Posterior cingulate gyrus (tissue), 11 donors: ENCODE measurements at regions not wholly inside any gene's neighbourhood (a gene's known extent, or its start where the extent isn't known, plus 50 kb on each side); places are given as distances from the start of the nearest gene placed in this dataset.

Experiments used
- DNase-seq, 10 donors: peaks; one replicate each; pipeline versions ENCODE4 v3.0.0 to v3.0.0-alpha.2; 2020 to 2021; ENCODE audit warnings: mixed read lengths in 3 of 10
- intact Hi-C: fragments of 100-400 bp; cut with DNase I; formaldehyde crosslinking; loops from one replicate; pipeline ENCODE4 v1.15.1; 2023

DNA sequence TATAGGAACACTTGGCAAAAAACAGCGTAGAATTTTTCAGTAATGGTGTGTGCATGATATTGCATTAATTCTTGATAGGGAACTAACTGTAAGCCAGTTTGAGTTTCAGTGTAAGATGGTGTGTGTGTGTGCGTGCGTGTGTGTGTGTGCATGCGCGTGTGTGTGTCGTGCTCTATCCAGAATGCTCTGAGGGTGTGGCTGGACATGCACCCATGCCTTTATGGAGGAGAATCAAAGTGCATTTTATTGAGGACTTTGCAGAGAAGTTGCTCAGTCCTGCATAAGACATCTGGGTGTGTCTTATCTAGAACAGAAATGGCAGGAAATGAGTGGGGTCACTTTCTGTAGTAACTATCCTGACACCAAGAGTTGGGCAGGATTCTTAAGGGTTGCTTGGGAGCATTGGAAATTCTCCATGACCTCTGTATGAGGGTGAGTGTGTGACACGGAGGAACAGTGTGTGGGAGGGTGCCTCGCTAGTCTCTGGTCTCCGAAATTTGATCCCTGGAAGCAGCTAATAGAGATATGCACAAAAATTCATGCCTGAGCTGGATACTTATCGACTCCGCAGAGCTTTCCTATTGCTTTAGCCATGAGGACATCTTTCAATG lies 252.2 kb downstream of the TSHZ3 start:
- no peak for DNase-seq
- intact Hi-C loops, result no loop called here

DNA sequence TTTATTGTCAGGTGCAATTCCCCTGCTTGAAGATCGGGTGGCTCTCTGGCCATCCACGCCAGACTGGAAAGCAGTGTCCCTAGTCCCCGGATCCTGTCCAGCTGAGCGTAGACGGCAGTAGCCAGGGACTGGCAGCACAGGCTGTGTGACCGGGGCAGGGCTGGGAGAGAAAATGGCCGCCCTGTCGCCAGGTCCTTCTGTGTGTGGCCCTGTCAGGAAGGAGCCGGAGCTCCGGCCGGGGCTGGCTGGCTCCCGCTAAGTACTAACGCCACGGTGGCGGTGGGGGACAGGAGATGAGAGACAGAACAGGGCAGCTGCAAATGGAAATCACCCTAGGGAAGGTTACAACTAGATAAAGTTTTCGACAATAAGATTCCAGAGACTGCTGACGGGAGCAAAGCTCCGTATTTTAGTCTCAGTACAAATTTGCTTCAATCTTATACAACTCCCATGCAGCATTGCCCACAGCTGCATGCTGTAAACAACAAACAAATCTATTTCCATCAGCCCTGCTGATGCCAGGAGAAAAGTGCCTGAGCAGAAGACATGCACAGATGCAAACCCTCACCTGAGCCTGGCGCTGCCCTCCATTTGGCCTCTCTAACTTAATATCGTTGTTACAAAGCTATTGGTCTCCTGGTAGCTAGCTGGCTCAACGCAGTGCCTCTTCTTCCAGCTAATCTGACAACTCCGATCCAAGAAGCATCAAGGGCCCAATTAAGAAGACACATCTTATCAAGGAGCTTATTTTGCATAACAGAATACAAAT lies 253.0 kb downstream of the TSHZ3 start:
- no peak for DNase-seq
- intact Hi-C loops, result no loop called here

DNA sequence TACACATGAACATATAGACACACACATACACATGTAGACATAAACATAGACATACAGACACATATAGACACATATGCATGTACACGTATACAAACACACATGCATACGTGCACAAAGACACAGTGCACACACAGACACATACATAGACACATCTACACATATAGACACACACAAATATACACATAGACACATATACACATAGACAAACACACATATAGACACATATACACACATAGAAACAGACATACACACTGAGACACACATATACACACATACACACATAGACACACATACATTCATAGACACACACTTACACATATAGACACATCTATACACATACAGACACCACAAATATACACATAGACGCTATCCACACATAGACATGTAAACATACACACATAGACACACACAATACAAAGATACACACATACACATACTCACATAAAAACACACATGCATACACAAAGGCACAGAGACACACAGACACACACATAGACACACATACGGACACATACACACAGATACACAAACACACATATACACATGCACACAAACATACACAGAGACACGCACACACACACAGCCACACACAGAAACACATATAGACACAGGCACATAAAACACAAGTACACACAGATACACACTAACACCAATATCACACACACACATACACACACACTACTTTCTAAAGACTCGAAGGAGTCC lies 254.0 kb downstream of the TSHZ3 start:
- DNase-seq, result no peak
- intact Hi-C loops, result no loop called here

DNA sequence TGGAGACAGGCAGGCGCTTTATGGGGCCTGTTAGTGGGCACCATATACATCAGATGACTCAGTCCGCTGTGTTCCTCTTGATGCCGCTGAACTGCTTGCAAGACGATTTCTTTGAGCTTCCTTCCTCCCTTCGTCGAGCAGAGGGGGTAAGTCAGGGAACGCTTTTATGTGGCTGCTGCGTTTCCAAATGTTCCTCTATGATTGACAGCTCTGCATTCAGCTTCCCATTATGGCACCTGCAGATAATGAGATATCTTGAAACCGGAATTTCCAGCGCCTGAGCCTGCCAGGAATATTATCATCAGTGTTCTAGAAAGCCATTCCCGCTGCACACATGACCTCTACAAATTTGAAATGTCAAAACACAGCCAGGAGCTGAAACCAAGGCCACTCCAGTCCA lies 257.0 kb downstream of the TSHZ3 start:
- intact Hi-C loops, result no loop called here
- DNase-seq, result no peak

DNA sequence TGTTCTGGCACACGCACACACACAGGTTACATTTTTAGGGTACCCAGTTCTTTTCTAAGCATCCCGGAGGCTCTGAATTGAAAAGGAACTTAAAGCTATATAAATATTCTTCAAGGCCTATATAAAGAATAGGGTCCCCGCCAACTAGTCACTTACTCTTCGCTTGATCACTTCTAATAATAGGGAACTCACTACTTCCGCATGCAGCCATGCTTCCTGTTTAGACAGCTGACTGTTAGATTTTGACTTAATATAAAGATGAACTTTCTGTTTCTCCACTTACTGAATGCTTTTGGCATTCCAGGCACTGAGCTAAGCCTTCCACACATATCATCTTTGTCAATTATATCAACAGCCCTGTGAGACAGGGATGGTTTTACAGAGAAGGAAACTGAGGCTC lies 259.6 kb downstream of the TSHZ3 start:
- no peak for DNase-seq
- intact Hi-C loops, result no loop called here

DNA sequence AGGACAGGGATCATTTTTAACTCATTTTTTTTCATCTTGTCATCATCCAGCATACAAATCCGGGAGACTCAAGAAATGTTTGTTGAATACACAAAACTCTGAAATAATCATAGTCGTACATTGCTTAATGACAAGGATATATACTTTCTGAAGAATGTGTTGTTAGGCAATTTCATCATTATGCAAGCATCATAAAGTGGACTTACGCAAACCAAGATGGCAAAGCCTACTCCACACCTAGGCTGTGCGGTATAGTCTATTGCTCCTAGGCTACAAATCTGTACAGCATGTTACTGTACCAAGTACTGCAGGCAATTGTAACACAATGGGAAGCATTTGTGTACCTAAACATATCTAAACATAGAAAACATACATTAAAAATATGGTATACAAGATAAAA lies 264.1 kb downstream of the TSHZ3 start:
- DNase-seq, result no peak
- intact Hi-C loops, result no loop called here

DNA sequence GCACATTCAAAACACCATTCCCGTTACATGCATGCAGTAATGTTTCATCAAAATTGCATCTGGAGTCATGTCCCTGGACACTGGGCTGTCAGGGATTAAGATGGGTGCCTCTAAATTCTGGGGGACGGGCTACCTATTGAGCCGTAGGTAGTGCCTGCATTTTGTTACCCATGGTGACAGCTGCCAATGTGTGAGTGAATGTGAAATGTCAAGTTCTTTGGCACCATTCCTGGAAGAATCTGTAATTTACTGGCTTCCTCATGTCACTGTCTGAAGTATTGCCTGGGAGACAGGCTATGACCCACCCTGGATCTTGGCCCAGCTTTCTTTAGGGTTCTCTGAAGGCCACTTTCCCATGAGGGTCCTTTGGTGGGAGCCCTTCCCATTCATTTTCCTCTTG lies 266.1 kb downstream of the TSHZ3 start:
- intact Hi-C loops, result no loop called here
- DNase-seq, result no peak

DNA sequence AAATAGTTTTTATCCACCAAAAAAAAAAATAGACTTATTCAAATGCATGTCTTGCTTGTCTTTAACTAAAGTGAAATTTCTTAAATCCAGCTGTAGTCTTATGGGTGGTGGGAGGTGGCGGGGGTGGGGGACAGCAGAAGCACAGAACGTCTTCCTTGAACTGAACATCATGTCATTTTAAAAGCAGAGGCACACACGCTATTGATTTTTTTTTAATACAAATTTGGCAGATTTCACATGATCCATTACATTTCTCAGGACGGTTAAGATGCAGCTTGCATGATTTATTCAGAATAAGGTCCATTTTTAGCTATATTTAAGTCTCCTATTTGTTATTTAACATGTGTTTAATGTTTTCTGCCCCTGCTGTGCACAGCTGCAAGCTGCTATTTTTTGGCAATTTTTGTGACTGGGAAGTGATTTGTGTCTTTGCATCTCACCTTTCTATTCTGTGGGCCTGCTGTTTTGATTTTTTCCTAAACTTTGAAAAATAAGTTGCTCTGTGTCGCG lies 274.0 kb downstream of the TSHZ3 start:
- no peak for DNase-seq
- intact Hi-C loops, result no loop called here

DNA sequence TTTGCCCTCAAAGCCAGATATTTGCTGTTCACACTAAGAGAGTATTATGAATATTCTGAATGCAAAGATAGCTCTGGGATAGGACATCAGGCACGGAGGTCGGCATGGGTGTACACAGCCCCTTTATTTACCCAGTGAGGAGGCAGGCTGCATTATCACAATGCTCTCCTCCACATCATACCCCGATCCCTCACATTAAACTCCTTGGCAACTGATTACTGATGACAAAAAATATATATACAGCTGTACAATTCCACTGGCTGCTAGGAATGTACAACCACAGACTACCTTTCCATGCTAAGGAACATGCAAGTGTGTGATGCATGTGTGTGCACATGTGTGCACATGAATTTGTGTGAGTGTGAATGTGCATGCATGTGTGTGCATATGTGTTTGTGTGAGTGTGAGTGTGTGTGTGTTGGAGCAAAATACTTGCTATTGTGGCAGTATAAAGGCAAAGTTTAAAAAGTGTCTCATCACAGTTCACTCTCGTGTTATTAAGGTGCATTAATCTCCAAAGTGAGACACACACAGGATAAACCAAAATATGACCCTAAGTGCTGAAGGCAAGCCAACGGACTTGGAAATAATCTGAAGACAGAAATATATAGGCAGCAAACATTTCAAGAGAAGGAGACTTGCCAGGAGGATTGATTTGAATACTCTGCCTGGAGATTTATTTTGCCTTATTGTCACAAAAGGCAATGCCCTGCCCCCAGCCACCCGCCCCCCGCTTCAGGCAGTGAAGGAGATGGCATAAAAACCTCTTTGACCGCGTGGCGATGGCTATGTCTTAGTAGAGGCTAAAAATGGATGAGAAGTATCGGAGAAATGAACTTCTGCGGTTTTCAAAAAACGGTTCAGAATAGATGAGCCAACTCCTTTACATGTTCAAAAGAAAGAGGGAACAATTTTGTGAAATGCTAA lies 274.8 kb downstream of the TSHZ3 start:
- intact Hi-C loops, result no loop called here
- DNase-seq, result no peak

DNA sequence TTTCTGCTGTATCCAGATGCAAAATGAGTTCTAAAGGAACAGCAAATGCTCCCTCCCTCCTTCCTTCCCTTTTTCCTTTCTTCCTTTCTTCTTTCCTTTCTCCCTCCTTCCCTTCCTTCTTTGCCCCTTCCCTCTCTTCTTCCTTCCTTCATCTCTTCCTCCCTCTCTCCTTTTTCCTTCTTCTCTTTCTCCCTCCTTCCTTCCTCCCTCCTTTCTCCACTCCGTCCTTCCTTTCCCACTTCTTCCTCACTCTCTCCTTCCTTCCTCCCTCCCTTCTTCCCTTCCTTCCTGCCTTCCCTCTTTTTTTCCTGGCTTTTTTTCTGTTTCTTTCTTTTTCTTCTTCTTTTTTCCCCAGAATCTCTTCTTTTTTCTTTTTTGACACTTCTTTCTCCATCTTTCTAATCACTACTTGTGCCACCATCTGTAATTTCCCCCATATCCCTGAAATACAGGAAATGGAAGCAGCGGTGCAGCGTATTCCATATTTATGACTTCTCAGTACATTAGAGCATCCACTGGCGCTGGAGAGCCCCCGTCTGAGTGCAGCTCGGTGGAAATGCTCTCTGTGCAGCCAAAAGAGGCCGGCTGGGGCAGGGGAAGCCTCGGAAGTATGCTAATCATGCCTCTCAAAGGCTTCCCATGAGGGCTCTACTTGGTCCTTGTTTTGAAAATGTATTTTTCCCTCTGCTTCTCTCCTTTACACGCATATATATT lies 275.6 kb downstream of the TSHZ3 start:
- intact Hi-C loops, result no loop called here
- no peak for DNase-seq

DNA sequence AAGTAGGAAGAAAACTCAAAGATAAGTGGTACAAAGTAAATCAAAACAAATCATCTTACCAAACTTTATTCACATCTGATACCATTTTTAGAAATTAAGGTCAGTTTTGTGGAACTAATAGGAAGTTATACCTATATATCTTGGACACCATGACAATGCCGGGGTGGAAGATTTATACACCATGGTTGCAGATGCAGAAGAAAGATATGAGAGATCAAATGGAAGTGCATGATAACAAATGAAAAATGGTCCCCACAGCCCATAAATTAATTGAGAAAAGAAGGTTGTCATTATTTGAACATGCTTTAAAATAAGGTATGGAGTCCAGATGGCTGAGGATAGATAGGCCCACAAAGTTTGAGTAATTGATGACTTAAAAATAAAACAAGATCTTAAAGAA lies 276.8 kb downstream of the TSHZ3 start:
- intact Hi-C loops, result no loop called here
- DNase-seq, result no peak

DNA sequence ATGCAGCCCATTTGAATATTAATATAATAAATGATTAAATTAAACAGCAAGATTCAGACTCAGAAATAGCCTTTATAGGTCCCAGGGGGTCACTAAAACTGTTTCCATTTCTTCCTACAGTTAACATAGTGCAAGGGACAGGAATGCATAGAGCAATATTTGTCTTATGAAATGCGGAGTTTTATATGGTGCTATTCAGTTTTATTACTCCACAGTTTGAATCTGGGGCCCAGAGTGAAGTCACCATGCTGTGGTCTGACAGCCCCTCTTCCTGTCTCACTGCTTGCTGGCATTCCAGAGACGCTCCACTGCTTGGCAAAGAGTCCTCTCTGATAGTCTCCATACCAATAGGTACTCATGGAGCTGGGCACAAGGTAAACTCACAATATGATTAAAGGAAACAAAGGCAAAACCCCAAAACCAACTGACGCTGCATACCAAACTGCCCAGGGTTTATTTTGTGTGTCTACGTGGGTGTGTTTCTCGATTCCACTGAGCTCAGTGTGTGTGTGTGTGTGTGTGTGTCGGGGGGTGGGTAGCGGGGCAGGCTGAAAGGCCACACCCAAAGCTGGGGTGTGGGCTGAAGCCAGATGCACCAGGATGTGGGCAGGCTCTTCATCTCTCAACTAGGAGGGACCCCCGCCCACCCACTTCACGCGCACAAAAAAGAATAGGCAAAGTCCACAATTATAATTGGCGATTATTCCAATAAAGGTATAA lies 277.9 kb downstream of the TSHZ3 start:
- DNase-seq, result no peak

DNA sequence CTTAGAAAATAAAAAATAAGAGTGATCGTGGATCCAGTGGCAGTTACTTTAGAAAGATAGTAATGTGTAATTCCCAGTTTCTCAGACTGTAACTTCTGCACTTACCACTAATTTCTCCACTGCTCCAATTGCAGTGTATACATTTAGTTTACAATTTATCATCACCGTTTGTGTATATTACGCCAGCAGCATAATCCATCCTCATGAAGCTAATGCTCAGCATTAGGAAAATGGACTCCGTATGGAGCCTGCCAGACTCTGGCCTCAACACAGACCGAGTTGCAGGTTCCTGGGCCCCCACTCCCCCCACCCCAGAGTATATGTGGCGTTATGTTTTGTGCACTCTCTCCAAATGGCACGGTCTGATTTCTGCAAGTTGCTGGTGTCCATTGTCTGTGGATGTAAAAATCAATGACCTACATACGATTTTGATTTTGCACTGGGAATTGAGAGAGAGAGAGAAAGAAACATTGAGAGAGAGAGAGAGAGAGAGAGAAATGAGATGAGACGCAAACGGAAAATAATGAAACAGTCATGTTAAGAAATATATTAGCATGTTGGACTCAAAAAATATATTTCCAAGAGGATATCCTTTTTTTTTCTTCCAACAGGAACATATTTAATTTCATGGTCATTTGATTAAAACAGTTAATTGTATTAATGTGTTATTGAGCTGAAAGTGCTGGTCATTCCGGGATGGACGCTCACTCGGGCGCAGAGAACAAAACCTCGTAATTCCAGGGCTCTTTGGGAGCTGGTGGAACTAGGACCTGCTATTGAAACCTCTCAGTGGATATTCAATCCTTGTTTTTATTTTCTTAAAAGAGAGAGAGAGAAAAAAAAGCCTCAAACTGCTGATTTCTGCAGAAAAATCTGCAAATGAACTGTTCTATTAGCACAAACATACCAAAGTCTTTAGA lies 278.8 kb downstream of the TSHZ3 start:
- no peak for DNase-seq
- intact Hi-C loops, result no loop called here

More for the DNA sequence above, 277.9 kb downstream of the TSHZ3 start:
- intact Hi-C loops, result no loop called here

DNA sequence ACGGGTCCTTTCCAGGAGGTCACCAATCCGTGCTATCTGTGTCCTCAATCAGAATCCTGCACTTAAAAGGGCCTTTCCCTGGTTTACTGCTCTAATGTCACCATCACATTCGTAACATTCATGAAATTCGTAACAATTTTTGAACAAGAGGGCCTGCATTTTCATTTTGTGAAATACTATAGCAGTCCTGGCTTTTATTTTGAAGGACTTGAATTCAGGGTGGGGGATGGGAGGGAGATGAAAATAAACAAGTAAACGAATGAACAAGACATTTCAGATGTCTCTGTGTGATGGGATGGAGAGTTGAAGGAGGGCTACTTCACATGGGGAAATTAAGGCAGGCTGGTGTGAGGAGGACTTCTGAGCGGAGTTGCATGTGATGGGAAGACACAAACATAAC lies 281.0 kb downstream of the TSHZ3 start:
- intact Hi-C loops, result no loop called here
- DNase-seq, result no peak

DNA sequence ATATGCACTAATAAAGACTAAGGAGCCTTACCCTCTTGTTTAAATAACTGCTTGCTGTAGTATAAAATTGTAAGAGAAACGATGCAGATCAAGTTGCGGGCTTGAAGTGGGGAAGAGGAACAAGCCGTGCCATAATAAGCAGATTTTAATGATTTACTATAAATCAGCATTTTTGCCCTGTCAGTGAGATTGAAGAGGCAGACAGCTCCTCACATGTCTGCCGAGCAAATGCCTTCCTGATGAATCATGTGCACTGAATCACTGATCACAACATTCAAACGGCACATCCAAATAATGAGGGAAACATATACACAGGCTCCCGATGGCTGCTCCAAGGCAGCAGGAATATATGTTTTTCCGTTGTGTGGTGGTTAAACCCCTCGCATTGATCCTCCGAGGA lies 282.9 kb downstream of the TSHZ3 start:
- no peak for DNase-seq
- intact Hi-C loops, result no loop called here

DNA sequence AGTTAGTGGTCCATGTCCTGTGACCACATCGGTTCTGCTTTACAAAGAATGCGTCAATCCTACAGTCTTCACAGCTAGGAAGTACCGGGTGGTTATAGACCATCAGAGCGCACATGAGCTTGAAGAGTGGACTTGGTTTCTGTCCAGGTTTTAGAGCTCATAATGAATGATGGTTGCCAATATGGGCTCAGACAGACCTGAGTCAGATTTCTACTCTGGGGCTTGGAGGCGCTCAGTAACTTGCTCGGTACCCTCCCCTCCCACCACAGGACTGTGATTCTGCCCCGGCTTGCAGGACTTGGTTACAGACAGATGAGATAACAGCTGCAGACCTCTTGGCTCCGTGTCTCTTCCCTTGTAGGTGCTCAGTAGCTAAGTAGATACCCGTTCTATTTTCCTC lies 284.7 kb downstream of the TSHZ3 start:
- no peak for DNase-seq
- intact Hi-C loops, result no loop called here

DNA sequence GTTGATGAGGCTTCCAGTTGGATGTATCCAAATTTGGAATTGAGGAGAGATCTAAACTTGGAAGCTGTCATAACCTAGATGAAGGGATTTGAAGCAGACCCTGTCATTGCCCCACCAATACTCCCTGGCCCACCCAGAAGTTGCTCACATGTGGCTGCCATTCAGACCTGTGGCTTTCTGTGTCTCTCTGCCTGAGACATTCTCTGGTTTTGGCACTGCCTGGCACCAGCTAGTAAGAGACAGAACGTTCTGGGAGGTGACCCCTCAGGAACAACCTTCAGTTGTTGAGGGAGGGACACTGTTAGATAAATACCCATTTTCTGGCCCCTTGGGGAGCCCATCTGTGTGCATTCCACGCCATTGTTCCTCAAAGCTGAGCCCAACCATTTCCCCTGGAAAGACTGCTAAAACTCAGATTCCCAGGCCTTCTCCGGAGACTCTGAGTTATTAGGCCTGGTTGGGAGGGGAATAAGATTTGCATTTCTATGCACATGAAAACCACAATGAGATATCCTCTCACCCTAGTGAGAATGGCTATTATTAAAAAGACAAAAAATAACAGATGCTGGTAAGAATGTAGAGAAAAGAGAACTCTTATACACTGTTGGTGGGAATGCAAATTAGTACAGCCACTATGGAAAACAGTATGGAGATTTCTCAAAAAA lies 290.4 kb downstream of the TSHZ3 start:
- intact Hi-C loops, result no loop called here
- DNase-seq, result no peak

DNA sequence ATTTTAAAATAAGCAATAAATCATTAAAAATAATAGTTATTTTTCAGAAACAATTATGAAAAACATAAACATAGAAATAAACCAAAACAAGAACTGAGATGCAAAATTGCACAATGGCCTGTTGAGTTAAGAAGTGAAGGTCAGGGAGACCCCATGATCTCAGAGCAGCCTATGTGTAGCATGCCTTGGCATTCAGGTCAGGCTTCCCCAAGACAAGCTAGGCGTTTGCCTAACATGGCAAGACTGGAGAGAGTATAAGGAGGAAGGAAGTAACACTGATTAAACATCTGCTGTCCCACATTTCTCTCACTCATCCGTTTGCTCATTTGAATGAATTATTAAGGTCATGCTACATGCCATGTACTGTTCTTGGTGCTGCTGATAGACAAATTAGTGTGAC lies 291.8 kb downstream of the TSHZ3 start:
- DNase-seq, result no peak
- intact Hi-C loops, result no loop called here
